Common myeloid progenitor, CD34-positive (primary cell): ENCODE measurements at regions not wholly inside any gene's neighbourhood (a gene's known extent, or its start where the extent isn't known, plus 50 kb on each side); places are given as distances from the start of the nearest gene placed in this dataset.

Experiments used
- CTCF ChIA-PET: fragments of 350-600 bp; sonication (Branson Sonifier 250); formaldehyde crosslinking; loops from one replicate; lab custom pipeline; 2021; ENCODE audit warnings: antibody characterized with exemption; lab: Charles Lee
- POLR2A ChIA-PET: fragments of 350-600 bp; sonication (Branson Sonifier 250); formaldehyde crosslinking; loops from one replicate; lab custom pipeline; 2021; ENCODE audit warnings: antibody characterized with exemption; lab: Charles Lee
- DNase-seq, 3 donors: peaks; one replicate each; pipeline versions ENCODE4 v3.0.0 to v3.0.0-alpha.2; 2013
- H3K27ac ChIP-seq, 2 experiments: 1 replicate in 1 of 2; 2 replicates in 1 of 2; pipeline ENCODE4 v1.7.0; 2013; ENCODE audit warnings: inconsistent platforms in 2 of 2, low read length in 2 of 2, mild to moderate bottlenecking in 2 of 2, low read depth in 1 of 2, moderate library complexity in 1 of 2; ENCODE audit not compliant: severe bottlenecking in 2 of 2, insufficient read depth in 1 of 2, poor library complexity in 1 of 2
- H3K27me3 ChIP-seq, 5 experiments: replicated peaks in 2 of 5; 1 replicate in 3 of 5; 2 replicates in 2 of 5; pipeline versions ENCODE4 v1.6.1 to v1.7.0; 2013; ENCODE audit warnings: low read length in 4 of 5, mild to moderate bottlenecking in 2 of 5, moderate library complexity in 2 of 5, inconsistent platforms in 1 of 5; ENCODE audit not compliant: insufficient read depth in 5 of 5, control insufficient read depth in 4 of 5
- H3K36me3 ChIP-seq, 4 experiments: 1 replicate in 2 of 4; 2 replicates in 2 of 4; pipeline versions ENCODE4 v1.6.1 to v1.7.0; 2013; ENCODE audit warnings: low read length in 3 of 4, control low read depth in 1 of 4, mild to moderate bottlenecking in 1 of 4; ENCODE audit not compliant: control insufficient read depth in 4 of 4, insufficient read depth in 4 of 4
- H3K4me1 ChIP-seq, 4 experiments: 1 replicate in 3 of 4; 2 replicates in 1 of 4; pipeline versions ENCODE4 v1.6.1 to v1.7.1; 2013; ENCODE audit warnings: low read length in 3 of 4, mild to moderate bottlenecking in 3 of 4, control low read depth in 1 of 4, inconsistent platforms in 1 of 4, moderate library complexity in 1 of 4; ENCODE audit not compliant: control insufficient read depth in 4 of 4, insufficient read depth in 4 of 4; ENCODE audit errors: control extremely low read depth in 1 of 4
- H3K4me3 ChIP-seq, 7 experiments: 1 replicate in 4 of 7; 2 replicates in 3 of 7; pipeline versions ENCODE4 v1.5.1 to v1.7.0; 2013; ENCODE audit warnings: mild to moderate bottlenecking in 7 of 7, low read length in 6 of 7, moderate library complexity in 6 of 7, inconsistent platforms in 2 of 7, low read depth in 2 of 7, control low read depth in 1 of 7; ENCODE audit not compliant: insufficient read depth in 4 of 7, control insufficient read depth in 1 of 7; ENCODE audit errors: extremely low read depth in 1 of 7
- H3K9me3 ChIP-seq, 5 experiments: 1 replicate in 4 of 5; 2 replicates in 1 of 5; pipeline versions ENCODE4 v1.6.1 to v1.7.1; 2013; ENCODE audit warnings: low read length in 4 of 5, mild to moderate bottlenecking in 2 of 5, inconsistent platforms in 1 of 5, low read depth in 1 of 5, moderate library complexity in 1 of 5; ENCODE audit not compliant: control insufficient read depth in 4 of 5, insufficient read depth in 2 of 5; ENCODE audit errors: control extremely low read depth in 1 of 5
- WGBS: methylation state at CpG from one replicate; pipeline ENCODE4 v1.1.5; 2013; ENCODE audit not compliant: insufficient coverage; 5-methylcytosine and 5-hydroxymethylcytosine counted together

GRCh38 chr2:60079562-60079961 lies 473.9 kb downstream of the BCL11A start:
- no peak for DNase-seq
- 100% methylated on average over 2 of the region's 2 CpGs for WGBS
- CTCF ChIA-PET, result interaction anchor here (2.0 kb wide), 1 partner anchor 21 kb away, joined by 4 read pairs; no protein-coding TSS in a partner anchor

GRCh38 chr2:60075048-60075447 lies 478.4 kb downstream of the BCL11A start:
- H3K27me3 ChIP-seq, result no peaks in the 10 kb centered on the region
- ChIA-PET POLR2A (no interaction called here), CTCF (no interaction called here)

More at GRCh38 chr2:60079562-60079961, 473.9 kb downstream of the BCL11A start:
- no peaks in the 10 kb centered on the region for H3K9me3 ChIP-seq
- H3K4me1 ChIP-seq, result peaks cover 0 to 7% (median 6%) of the 10 kb centered on the region in 4 experiments
- POLR2A ChIA-PET, result no interaction called here
- no peak overlapping the region for H3K4me3 ChIP-seq
- H3K27ac ChIP-seq, result no peak overlapping the region
- no peaks in the 10 kb centered on the region for H3K36me3 ChIP-seq
- no peaks in the 10 kb centered on the region for H3K27me3 ChIP-seq

GRCh38 chr2:60073201-60073600 lies 480.3 kb downstream of the BCL11A start:
- H3K4me1 ChIP-seq, result peaks cover 0 to 21% (median 14%) of the 10 kb centered on the region in 4 experiments
- POLR2A ChIA-PET, result no interaction called here
- WGBS, result 100% methylated on average over 3 of the region's 12 CpGs
- no peaks in the 10 kb centered on the region for H3K36me3 ChIP-seq
- H3K27ac ChIP-seq, result no peak overlapping the region
- no peaks in the 10 kb centered on the region for H3K27me3 ChIP-seq
- no peaks in the 10 kb centered on the region for H3K9me3 ChIP-seq
- CTCF ChIA-PET, result interaction anchor here (1.4 kb wide), 1 partner anchor 18 kb away, joined by 3 read pairs; no protein-coding TSS in a partner anchor
- no peak for DNase-seq
- no peak overlapping the region for H3K4me3 ChIP-seq

More at GRCh38 chr2:60075048-60075447, 478.4 kb downstream of the BCL11A start:
- Histone ChIP-seq H3K4me3 (no peak overlapping the region), H3K4me1 (peaks cover 0 to 21% (median 14%) of the 10 kb centered on the region in 4 experiments), H3K9me3 (no peaks in the 10 kb centered on the region), H3K36me3 (no peaks in the 10 kb centered on the region), H3K27ac (no peak overlapping the region)
- DNase-seq, result no peak
- 93% methylated on average over 5 of the region's 6 CpGs for WGBS

GRCh38 chr2:60072609-60073008 lies 480.8 kb downstream of the BCL11A start:
- ChIA-PET CTCF (interaction anchor here (1.4 kb wide), 1 partner anchor 19 kb away, joined by 3 read pairs; no protein-coding TSS in a partner anchor), POLR2A (no interaction called here)
- no peaks in the 10 kb centered on the region for H3K27me3 ChIP-seq
- no peak overlapping the region for H3K4me3 ChIP-seq
- DNase-seq, result no peak
- H3K4me1 ChIP-seq, result peaks cover 0 to 21% (median 14%) of the 10 kb centered on the region in 4 experiments
- H3K27ac ChIP-seq, result no peak overlapping the region
- no peaks in the 10 kb centered on the region for H3K36me3 ChIP-seq
- H3K9me3 ChIP-seq, result no peaks in the 10 kb centered on the region
- WGBS, result 85% methylated on average over 5 of the region's 6 CpGs

- POLR2A ChIA-PET, result interaction anchor here (0.5 kb wide), 1 partner anchor 337 kb away, joined by 4 read pairs; no protein-coding TSS in a partner anchor
Measured at GRCh38 chr2:60071490-60071831, 482.0 kb downstream of the BCL11A start.

GRCh38 chr2:60070736-60071489 lies 482.5 kb downstream of the BCL11A start:
- Histone ChIP-seq H3K27me3 (no peaks in the 10 kb centered on the region), H3K27ac (no peak overlapping the region), H3K36me3 (no peaks in the 10 kb centered on the region), H3K4me3 (no peak overlapping the region), H3K9me3 (no peaks in the 10 kb centered on the region), H3K4me1 (peaks cover 0 to 15% (median 8%) of the 10 kb centered on the region in 4 experiments)
- no peak for DNase-seq
- POLR2A ChIA-PET, result interaction anchor here (0.5 kb wide), 1 partner anchor 337 kb away, joined by 4 read pairs; no protein-coding TSS in a partner anchor
- WGBS, result 100% methylated on average over 2 of the region's 5 CpGs
- CTCF ChIA-PET, result interaction anchor here (0.6 kb wide), 1 partner anchor 1473 kb away, joined by 3 read pairs; no protein-coding TSS in a partner anchor

More at GRCh38 chr2:60071490-60071831, 482.0 kb downstream of the BCL11A start:
- no peaks in the 10 kb centered on the region for H3K9me3 ChIP-seq
- CTCF ChIA-PET, result interaction anchor here (0.6 kb wide), 1 partner anchor 1473 kb away, joined by 3 read pairs; no protein-coding TSS in a partner anchor
- DNase-seq, result no peak
- H3K27ac ChIP-seq, result no peak overlapping the region
- no peak overlapping the region for H3K4me3 ChIP-seq
- H3K4me1 ChIP-seq, result peaks cover 0 to 15% (median 8%) of the 10 kb centered on the region in 4 experiments
- no peaks in the 10 kb centered on the region for H3K27me3 ChIP-seq
- 73% methylated on average over 3 of the region's 6 CpGs for WGBS
- no peaks in the 10 kb centered on the region for H3K36me3 ChIP-seq

- Histone ChIP-seq H3K9me3 (no peaks in the 10 kb centered on the region), H3K4me1 (peaks cover 0 to 15% (median 9%) of the 10 kb centered on the region in 4 experiments), H3K27ac (no peak overlapping the region), H3K36me3 (no peaks in the 10 kb centered on the region), H3K4me3 (no peak overlapping the region), H3K27me3 (no peaks in the 10 kb centered on the region)
- WGBS, result 88% methylated on average over 3 of the region's 5 CpGs
- no peak for DNase-seq
- CTCF ChIA-PET, result no interaction called here
- POLR2A ChIA-PET, result no interaction called here
Measured at GRCh38 chr2:60070196-60070595, 483.3 kb downstream of the BCL11A start.
